HEK293T (cell line): ENCODE measurements at regions not wholly inside any gene's neighbourhood (a gene's known extent, or its start where the extent isn't known, plus 50 kb on each side); places are given as distances from the start of the nearest gene placed in this dataset.

ENCODE experiments used
- BHLHE40 ChIP-seq: fragments of 450-650 bp; IDR thresholded peaks from 2 replicates; pipeline ENCODE4 v1.6.1; 2016; ENCODE audit warnings: mild to moderate bottlenecking, moderate library complexity, borderline replicate concordance
- FOXA1 ChIP-seq: fragments of 450-650 bp; IDR thresholded peaks from 2 replicates; pipeline ENCODE4 v1.6.1; 2016; ENCODE audit warnings: mild to moderate bottlenecking
- FOXK2 ChIP-seq: fragments of 450-650 bp; IDR thresholded peaks from 2 replicates; pipeline ENCODE4 v1.6.1; 2016; ENCODE audit warnings: mild to moderate bottlenecking
- LEF1 ChIP-seq: fragments of 450-650 bp; IDR thresholded peaks from 2 replicates; pipeline ENCODE4 v1.6.1; 2017; ENCODE audit warnings: mild to moderate bottlenecking, borderline replicate concordance

DNA sequence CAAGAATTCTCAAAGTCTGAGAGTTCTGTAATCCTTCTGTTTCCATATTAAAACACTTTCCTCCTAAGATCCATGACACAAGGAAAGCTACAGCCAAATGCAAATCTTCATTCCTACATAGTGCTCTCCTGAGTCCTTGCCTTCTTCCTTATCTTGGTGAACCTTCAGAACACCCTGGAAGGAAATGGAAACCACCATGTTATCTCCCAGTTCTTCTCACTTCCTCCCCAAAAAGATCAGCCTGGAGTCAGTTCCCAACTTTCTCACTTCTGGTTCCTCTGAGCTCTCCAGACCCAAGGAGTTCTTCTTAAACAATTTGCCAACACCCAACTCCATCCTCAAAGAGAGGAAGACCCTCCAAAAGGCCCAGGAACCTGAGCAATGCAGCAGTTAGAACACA lies 193.3 kb upstream of the CCN2 start:
- TF ChIP-seq BHLHE40 (no peak), FOXA1 (no peak), LEF1 (no peak), FOXK2 (no peak)
